GF-D8 (cell line): ENCODE measurements at regions not wholly inside any gene's neighbourhood (a gene's known extent, or its start where the extent isn't known, plus 50 kb on each side); places are given as distances from the start of the nearest gene placed in this dataset.
"Not testable (repeated sequence)": the region's sequence is repeated elsewhere in the genome, so short reads cannot be mapped to it uniquely, and the experiment has no call there.

Source experiments
- DNase-seq: peaks from one replicate; lab custom pipeline; 2025; lab: John Stamatoyannopoulos, UW

GRCh38 chr11:87754685-87755084 is 420.6 kb downstream of the RAB38 start:
- DNase-seq = no peak

GRCh38 chr11:87753143-87753542 is 422.1 kb downstream of the RAB38 start:
- no peak for DNase-seq

GRCh38 chr11:87743007-87743406 is 432.2 kb downstream of the RAB38 start:
- no peak for DNase-seq

- DNase-seq = peak; percentile 9
Measured at GRCh38 chr11:87740968-87741367, 434.3 kb downstream of the RAB38 start.

GRCh38 chr11:87740451-87740850 is 434.8 kb downstream of the RAB38 start:
- DNase-seq = no peak

- DNase-seq = no peak
Measured at GRCh38 chr11:87739766-87740165, 435.5 kb downstream of the RAB38 start.

GRCh38 chr11:87739261-87739660 is 436.0 kb downstream of the RAB38 start:
- no peak for DNase-seq

- no peak for DNase-seq
Measured at GRCh38 chr11:87736928-87737327, 438.3 kb downstream of the RAB38 start.

GRCh38 chr11:87726506-87726905 is 448.7 kb downstream of the RAB38 start:
- DNase-seq = no peak

- DNase-seq = no peak
Measured at GRCh38 chr11:87724358-87724757, 450.9 kb downstream of the RAB38 start.

- no peak for DNase-seq
Measured at GRCh38 chr11:87722756-87723565, 452.3 kb downstream of the RAB38 start.

GRCh38 chr11:87719326-87720073 is 455.7 kb downstream of the RAB38 start:
- no peak for DNase-seq

- DNase-seq = no peak
Measured at GRCh38 chr11:87712802-87713202, 462.4 kb downstream of the RAB38 start.

- no peak for DNase-seq
Measured at GRCh38 chr11:87712391-87712790, 462.9 kb downstream of the RAB38 start.

- DNase-seq = not testable (repeated sequence)
Measured at GRCh38 chr11:87703589-87703988, 471.7 kb downstream of the RAB38 start.

GRCh38 chr11:87675993-87676392 is 499.2 kb downstream of the RAB38 start:
- no peak for DNase-seq

- DNase-seq = no peak
Measured at GRCh38 chr11:87666730-87667129, 508.5 kb downstream of the RAB38 start.

- no peak for DNase-seq
Measured at GRCh38 chr11:87662287-87662686, 513.0 kb downstream of the RAB38 start.

- DNase-seq = no peak
Measured at GRCh38 chr11:87660926-87661660, 514.1 kb downstream of the RAB38 start.

GRCh38 chr11:87659807-87660206 is 515.4 kb downstream of the RAB38 start:
- DNase-seq = no peak

- no peak for DNase-seq
Measured at GRCh38 chr11:87645626-87646025, 529.6 kb downstream of the RAB38 start.

- DNase-seq = no peak
Measured at GRCh38 chr11:87639753-87640364, 535.4 kb downstream of the RAB38 start.
